Breast epithelium (tissue), 4 donors: ENCODE measurements at regions not wholly inside any gene's neighbourhood (a gene's known extent, or its start where the extent isn't known, plus 50 kb on each side); places are given as distances from the start of the nearest gene placed in this dataset.
"Not testable (repeated sequence)": the region's sequence is repeated elsewhere in the genome, so short reads cannot be mapped to it uniquely, and the experiment has no call there.

Source experiments
- DNase-seq, 2 donors: peaks; one replicate each; pipeline ENCODE4 v3.0.0-alpha.2; 2019; ENCODE audit warnings: low spot score in 2 of 2
- H3K27ac ChIP-seq, 2 donors: fragments of 200-600 bp; sonication (generic) in 1 of 2; one replicate each; pipeline ENCODE4 v1.5.1; 2016 to 2019; ENCODE audit warnings: mild to moderate bottlenecking in 1 of 2
- H3K27me3 ChIP-seq, 2 donors: fragments of 200-600 bp; sonication (generic) in 1 of 2; one replicate each; pipeline versions ENCODE4 v1.5.1 to v1.6.0; 2017 to 2019; ENCODE audit warnings: control low read depth in 1 of 2, mild to moderate bottlenecking in 1 of 2
- H3K36me3 ChIP-seq: fragments of 200-600 bp; one replicate; pipeline ENCODE4 v1.5.1; 2019
- H3K4me1 ChIP-seq, 2 donors: fragments of 200-600 bp; sonication (generic); one replicate each; pipeline ENCODE4 v1.5.1; 2016 to 2019; ENCODE audit warnings: control low read depth in 1 of 2
- H3K4me3 ChIP-seq, 3 donors: fragments of 200-600 bp; sonication (generic); 1 replicate in 2 of 3; 2 replicates in 1 of 3; pipeline ENCODE4 v1.5.1; 2016 to 2019; ENCODE audit warnings: mild to moderate bottlenecking in 3 of 3, moderate library complexity in 2 of 3
- H3K9me3 ChIP-seq, 2 donors: fragments of 200-600 bp; sonication (generic) in 1 of 2; one replicate each; pipeline ENCODE4 v1.5.1; 2016 to 2019; ENCODE audit warnings: control low read depth in 1 of 2
- CTCF ChIP-seq, 3 donors: fragments of 450-650 bp; IDR thresholded peaks; one replicate each; pipeline ENCODE4 v1.5.1; 2016 to 2017; ENCODE audit warnings: antibody characterized with exemption in 3 of 3, mild to moderate bottlenecking in 3 of 3, moderate library complexity in 3 of 3
- POLR2A ChIP-seq: fragments of 450-650 bp; IDR thresholded peaks from one replicate; pipeline ENCODE4 v1.6.1; 2016; ENCODE audit warnings: antibody characterized with exemption, mild to moderate bottlenecking, moderate library complexity
- POLR2AphosphoS5 ChIP-seq, 3 donors: sonication (generic); formaldehyde crosslinking; IDR thresholded peaks; one replicate each; pipeline ENCODE4 v1.6.1; 2017; ENCODE audit warnings: antibody characterized with exemption in 3 of 3
- intact Hi-C: fragments of 100-400 bp; cut with DNase I; formaldehyde crosslinking; loops from one replicate; pipeline ENCODE4 v1.15.1; 2023; ENCODE audit warnings: low total_unique reads

- H3K27me3 ChIP-seq: peaks cover 0 to 42% of the 10 kb centered on the region in 2 donors
- no peaks in the 10 kb centered on the region for H3K4me1 ChIP-seq
- TF ChIP-seq CTCF (IDR thresholded peaks at IDR 0.05): no peak
- TF ChIP-seq POLR2A: no peak
- no peak for TF ChIP-seq POLR2AphosphoS5 (IDR thresholded peaks at IDR 0.05)
- no peaks in the 10 kb centered on the region for H3K9me3 ChIP-seq
- no peak for DNase-seq
- intact Hi-C loops: no loop called here
- H3K27ac ChIP-seq: no peak overlapping the region
- H3K36me3 ChIP-seq: no peaks in the 10 kb centered on the region
- no peak overlapping the region for H3K4me3 ChIP-seq
Measured at GRCh38 chrX:104372547-104372946, 117.8 kb upstream of the ESX1 start.

GRCh38 chrX:104370089-104370488, 115.4 kb upstream of the ESX1 start:
- no peaks in the 10 kb centered on the region for H3K36me3 ChIP-seq
- intact Hi-C loops: no loop called here
- no peaks in the 10 kb centered on the region for H3K9me3 ChIP-seq
- H3K4me1 ChIP-seq: no peaks in the 10 kb centered on the region
- peak; percentile 38 to 52 for DNase-seq
- no peak overlapping the region for H3K4me3 ChIP-seq
- no peak overlapping the region for H3K27ac ChIP-seq
- peaks cover 0 to 52% of the 10 kb centered on the region in 2 donors for H3K27me3 ChIP-seq
- TF ChIP-seq POLR2A (no peak), POLR2AphosphoS5 (IDR thresholded peaks at IDR 0.05) (no peak), CTCF (IDR thresholded peaks at IDR 0.05) (peak in 2 of 3 donors; percentile 20 to 34)

- not testable (repeated sequence) for H3K9me3 ChIP-seq, H3K4me1 ChIP-seq
Measured at GRCh38 chrX:104360774-104361173, 106.0 kb upstream of the ESX1 start.

GRCh38 chrX:104359124-104359523, 104.4 kb upstream of the ESX1 start:
- H3K4me3 ChIP-seq: no peak overlapping the region
- no peaks in the 10 kb centered on the region for H3K4me1 ChIP-seq
- intact Hi-C loops: no loop called here
- no peaks in the 10 kb centered on the region for H3K9me3 ChIP-seq
- H3K27ac ChIP-seq: no peak overlapping the region
- TF ChIP-seq CTCF (IDR thresholded peaks at IDR 0.05): no peak
- TF ChIP-seq POLR2AphosphoS5 (IDR thresholded peaks at IDR 0.05): no peak
- TF ChIP-seq POLR2A: no peak
- no peaks in the 10 kb centered on the region for H3K36me3 ChIP-seq
- peaks cover 0 to 31% of the 10 kb centered on the region in 2 donors for H3K27me3 ChIP-seq
- no peak for DNase-seq

More at GRCh38 chrX:104360774-104361173, 106.0 kb upstream of the ESX1 start:
- H3K36me3 ChIP-seq, H3K27ac ChIP-seq, H3K4me3 ChIP-seq, DNase-seq, intact Hi-C loops: not testable (repeated sequence)
- H3K27me3 ChIP-seq: peaks cover 0 to 30% of the 10 kb centered on the region in 2 donors

GRCh38 chrX:104351173-104351769, 96.5 kb upstream of the ESX1 start:
- Histone ChIP-seq H3K4me1 (no peaks in the 10 kb centered on the region), H3K36me3 (no peaks in the 10 kb centered on the region), H3K9me3 (no peaks in the 10 kb centered on the region), H3K4me3 (no peak overlapping the region), H3K27ac (no peak overlapping the region), H3K27me3 (peaks cover 0 to 44% of the 10 kb centered on the region in 2 donors)
- DNase-seq: no peak
- intact Hi-C loops: no loop called here
- TF ChIP-seq POLR2A (no peak), POLR2AphosphoS5 (IDR thresholded peaks at IDR 0.05) (no peak), CTCF (IDR thresholded peaks at IDR 0.05) (no peak)
